Keratinocyte (primary cell): ENCODE measurements at regions not wholly inside any gene's neighbourhood (a gene's known extent, or its start where the extent isn't known, plus 50 kb on each side); places are given as distances from the start of the nearest gene placed in this dataset.

ENCODE experiments used
- DNase-seq: peaks from one replicate; pipeline ENCODE4 v3.0.0-alpha.2; 2011; ENCODE audit warnings: low read depth, missing footprints, low spot score
- FAIRE-seq: peaks from 2 replicates; lab custom pipeline; 2011; peaks lifted over from hg19 to GRCh38; lab: Jason Lieb, UNC
- H2AFZ ChIP-seq: 2 replicates; pipeline ENCODE4 v1.6.0; 2012; ENCODE audit warnings: low read length, control low read depth, inconsistent platforms; ENCODE audit not compliant: control insufficient read depth
- H3K27ac ChIP-seq: 2 replicates; pipeline ENCODE4 v1.5.1; 2011; ENCODE audit warnings: low read length; ENCODE audit not compliant: control insufficient read depth, insufficient read depth
- H3K27me3 ChIP-seq: 3 replicates; pipeline ENCODE4 v1.6.0; 2011; ENCODE audit warnings: low read length; ENCODE audit not compliant: control insufficient read depth, insufficient read depth; ENCODE audit errors: extremely low read depth
- H3K36me3 ChIP-seq, 2 experiments: 2 replicates in 1 of 2; 3 replicates in 1 of 2; pipeline ENCODE4 v1.5.1; 2011; ENCODE audit warnings: low read length in 2 of 2, mild to moderate bottlenecking in 1 of 2; ENCODE audit not compliant: control insufficient read depth in 2 of 2, insufficient read depth in 2 of 2; ENCODE audit errors: extremely low read depth in 1 of 2
- H3K4me1 ChIP-seq: 3 replicates; pipeline ENCODE4 v1.5.1; 2011; ENCODE audit warnings: low read length; ENCODE audit not compliant: control insufficient read depth, insufficient read depth; ENCODE audit errors: extremely low read depth
- H3K4me2 ChIP-seq: 3 replicates; pipeline ENCODE4 v1.6.0; 2011; ENCODE audit warnings: low read depth, low read length; ENCODE audit not compliant: control insufficient read depth, insufficient read depth; ENCODE audit errors: extremely low read depth
- H3K4me3 ChIP-seq, 3 experiments: fragments of 200-600 bp in 1 of 3; sonication (generic) in 1 of 3; 2 replicates in 2 of 3; 3 replicates in 1 of 3; pipeline ENCODE4 v1.5.1; 2011 to 2016; ENCODE audit warnings: low read length in 3 of 3, mild to moderate bottlenecking in 3 of 3, control low read depth in 2 of 3, inconsistent platforms in 1 of 3, low read depth in 1 of 3, mixed read lengths in 1 of 3, mixed run types in 1 of 3, moderate library complexity in 1 of 3; ENCODE audit not compliant: control insufficient read depth in 2 of 3, insufficient read depth in 2 of 3; ENCODE audit errors: extremely low read depth in 1 of 3
- H3K79me2 ChIP-seq: 2 replicates; pipeline ENCODE4 v1.6.0; 2012; ENCODE audit warnings: low read length; ENCODE audit not compliant: control insufficient read depth, insufficient read depth
- H3K9ac ChIP-seq: 3 replicates; pipeline ENCODE4 v1.6.0; 2011; ENCODE audit warnings: low read length; ENCODE audit not compliant: control insufficient read depth, insufficient read depth; ENCODE audit errors: extremely low read depth
- H3K9me1 ChIP-seq: 3 replicates; pipeline ENCODE4 v1.6.0; 2011; ENCODE audit warnings: low read length; ENCODE audit not compliant: control insufficient read depth, insufficient read depth; ENCODE audit errors: extremely low read depth
- H3K9me3 ChIP-seq: 2 replicates; pipeline ENCODE4 v1.5.1; 2012; ENCODE audit warnings: low read depth, low read length; ENCODE audit not compliant: control insufficient read depth
- H4K20me1 ChIP-seq: 3 replicates; pipeline ENCODE4 v1.6.0; 2011; ENCODE audit warnings: low read length; ENCODE audit not compliant: control insufficient read depth, insufficient read depth; ENCODE audit errors: extremely low read depth
- CTCF ChIP-seq, 3 experiments: IDR thresholded peaks in 1 of 3; conservative IDR thresholded peaks in 1 of 3; optimal IDR thresholded peaks in 1 of 3; 2 replicates in 2 of 3; 3 replicates in 1 of 3; pipeline versions ENCODE3 to v1.5.1; 2011; ENCODE audit warnings: low read length in 3 of 3, mild to moderate bottlenecking in 3 of 3, moderate library complexity in 2 of 3, control low read depth in 1 of 3, inconsistent platforms in 1 of 3; ENCODE audit not compliant: insufficient read depth in 2 of 3; ENCODE audit errors: extremely low read depth in 1 of 3
- EZH2 ChIP-seq: IDR thresholded peaks from one replicate; pipeline ENCODE4 v1.6.1; 2012; ENCODE audit warnings: inconsistent platforms, mild to moderate bottlenecking, low read length, moderate library complexity
- dilution Hi-C: fragments of 300-500 bp; cut with MboI; formaldehyde crosslinking; loops from one replicate; pipeline ENCODE4 v1.7.0; 2020; ENCODE audit warnings: low sequenced_read_pairs; ENCODE audit not compliant: extremely low pct_ligation_motif_present

- H4K20me1 ChIP-seq, result no peaks in the 10 kb centered on the region
- dilution Hi-C loops, result no loop called here
- TF ChIP-seq CTCF (optimal IDR thresholded peaks at IDR 0.05 in 1 of 3, IDR thresholded peaks at IDR 0.05 in 1 of 3, conservative IDR thresholded peaks at IDR 0.05 in 1 of 3; ENCODE audit: extremely low read depth in 1 of 3, insufficient read depth in 2 of 3, low read length in 3 of 3) (no peak), EZH2 (no peak)
- H3K36me3 ChIP-seq, result no peaks in the 10 kb centered on the region
- no peaks in the 10 kb centered on the region for H3K4me1 ChIP-seq
- no peak overlapping the region for H3K4me3 ChIP-seq
- no peaks in the 10 kb centered on the region for H3K79me2 ChIP-seq
- H3K27me3 ChIP-seq, result no peaks in the 10 kb centered on the region
- H2AFZ ChIP-seq, result no peak overlapping the region
- no peaks in the 10 kb centered on the region for H3K9me3 ChIP-seq
- no peak for DNase-seq
- H3K27ac ChIP-seq, result no peak overlapping the region
- H3K4me2 ChIP-seq, result no peak overlapping the region
- FAIRE-seq, result no peak
- no peak overlapping the region for H3K9ac ChIP-seq
- H3K9me1 ChIP-seq, result no peaks in the 10 kb centered on the region
Measured at GRCh38 chr6:18577491-18577890, 190.3 kb downstream of the RNF144B start.

GRCh38 chr6:18579166-18579565, 192.0 kb downstream of the RNF144B start:
- no peaks in the 10 kb centered on the region for H3K27me3 ChIP-seq
- no peak overlapping the region for H3K4me2 ChIP-seq
- H4K20me1 ChIP-seq, result no peaks in the 10 kb centered on the region
- H3K79me2 ChIP-seq, result no peaks in the 10 kb centered on the region
- DNase-seq (no peak), FAIRE-seq (no peak)
- no peaks in the 10 kb centered on the region for H3K9me3 ChIP-seq
- H3K27ac ChIP-seq, result no peak overlapping the region
- no peak overlapping the region for H3K9ac ChIP-seq
- H2AFZ ChIP-seq, result no peak overlapping the region
- TF ChIP-seq EZH2 (no peak), CTCF (optimal IDR thresholded peaks at IDR 0.05 in 1 of 3, IDR thresholded peaks at IDR 0.05 in 1 of 3, conservative IDR thresholded peaks at IDR 0.05 in 1 of 3; ENCODE audit: extremely low read depth in 1 of 3, insufficient read depth in 2 of 3, low read length in 3 of 3) (no peak)
- no peaks in the 10 kb centered on the region for H3K36me3 ChIP-seq
- H3K4me3 ChIP-seq, result no peak overlapping the region
- no peaks in the 10 kb centered on the region for H3K9me1 ChIP-seq
- no peaks in the 10 kb centered on the region for H3K4me1 ChIP-seq
- dilution Hi-C loops, result no loop called here
